ENCODE measurements at regions not wholly inside any gene's neighbourhood (a gene's known extent, or its start where the extent isn't known, plus 50 kb on each side); places are given as distances from the start of the nearest gene placed in this dataset.

DNA sequence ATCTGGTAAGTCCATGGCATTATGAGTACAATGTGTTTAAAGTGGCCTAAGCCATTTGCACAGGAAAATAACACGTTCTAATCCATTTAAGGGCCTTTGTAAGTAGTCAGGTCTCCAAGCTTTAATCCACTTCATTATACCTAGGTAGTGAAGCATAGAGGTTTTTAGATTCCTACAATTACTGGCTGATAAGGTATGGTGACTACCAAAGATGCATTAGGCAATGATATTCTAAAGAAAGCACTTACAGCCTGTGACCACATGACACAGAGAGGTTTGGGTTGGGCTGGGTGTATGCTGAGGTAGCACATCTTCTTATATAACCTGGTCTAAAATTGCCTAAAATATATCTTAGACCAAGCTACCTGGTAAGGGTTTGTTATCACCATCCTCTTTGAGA is 504.4 kb downstream of the TFAP2B start:
- Histone ChIP-seq H3K9me3 (ENCODE audit: control insufficient read depth, insufficient read depth, low read length) (no peaks in the 10 kb centered on the region), H3K4me3 (ENCODE audit: low read length) (no peak overlapping the region), H3K36me3 (ENCODE audit: control insufficient read depth, insufficient read depth, low read length) (no peaks in the 10 kb centered on the region), H3K27me3 (ENCODE audit: control insufficient read depth, insufficient read depth, low read length) (no peaks in the 10 kb centered on the region), H3K27ac (ENCODE audit: low read length) (no peak overlapping the region), H3K4me1 (ENCODE audit: control insufficient read depth, insufficient read depth, low read length) (no peaks in the 10 kb centered on the region)
- WGBS (ENCODE audit: insufficient coverage, insufficient read length) = no CpG with 5 or more reads among the region's 1 CpG
- DNase-seq (ENCODE audit: low read depth, low spot score) = no peak

DNA sequence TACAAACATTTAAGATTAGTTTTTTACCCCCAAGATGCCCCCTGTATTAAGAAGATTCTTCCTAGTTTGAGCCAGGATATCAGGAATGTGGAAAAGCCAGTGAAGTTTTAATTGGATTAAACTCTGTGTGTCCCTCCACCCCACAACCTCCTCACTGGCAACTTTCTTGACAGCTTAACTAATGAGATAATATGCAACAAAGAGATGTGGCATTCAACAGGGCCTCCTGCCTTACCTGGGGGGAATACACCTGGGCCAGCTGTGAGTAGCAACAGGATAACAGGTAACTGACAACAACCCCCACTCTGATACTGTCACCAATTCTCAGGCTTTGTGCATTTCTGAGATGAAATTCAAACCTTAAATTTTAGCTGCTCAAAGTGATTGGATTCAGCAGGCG is 512.3 kb downstream of the TFAP2B start:
- DNase-seq (ENCODE audit: low read depth, low spot score) = no peak
- no peak overlapping the region for H3K27ac ChIP-seq (ENCODE audit: low read length)
- no peaks in the 10 kb centered on the region for H3K36me3 ChIP-seq (ENCODE audit: control insufficient read depth, insufficient read depth, low read length)
- no peaks in the 10 kb centered on the region for H3K9me3 ChIP-seq (ENCODE audit: control insufficient read depth, insufficient read depth, low read length)
- H3K4me3 ChIP-seq (ENCODE audit: low read length) = no peak overlapping the region
- no peaks in the 10 kb centered on the region for H3K27me3 ChIP-seq (ENCODE audit: control insufficient read depth, insufficient read depth, low read length)
- H3K4me1 ChIP-seq (ENCODE audit: control insufficient read depth, insufficient read depth, low read length) = no peaks in the 10 kb centered on the region
- WGBS (ENCODE audit: insufficient coverage, insufficient read length) = no CpG with 5 or more reads among the region's 1 CpG

DNA sequence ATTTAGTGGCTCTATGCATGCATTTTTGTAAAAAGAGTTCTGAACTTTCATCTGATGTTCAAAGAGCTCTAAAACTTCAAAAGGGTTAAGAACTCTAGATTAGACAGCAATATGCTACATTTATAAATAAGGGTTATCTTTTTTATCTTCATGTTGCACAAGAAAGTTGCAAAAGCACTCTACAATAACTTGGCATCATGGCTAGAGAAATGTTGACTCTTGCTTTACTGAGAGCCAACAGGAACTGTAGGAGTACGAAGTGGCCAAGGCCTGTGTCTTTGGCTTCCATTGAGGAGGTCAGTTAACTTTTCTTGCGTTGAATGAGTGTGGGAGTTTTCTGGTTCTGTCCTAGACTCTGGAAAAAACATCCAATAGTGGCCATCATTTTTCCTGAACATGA is 516.9 kb downstream of the TFAP2B start:
- H3K4me3 ChIP-seq (ENCODE audit: low read length) = no peak overlapping the region
- H3K27me3 ChIP-seq (ENCODE audit: control insufficient read depth, insufficient read depth, low read length) = no peaks in the 10 kb centered on the region
- 0 out of 2 replicates have a peak, but pooled peaks cover 1% of the 10 kb centered on the region for H3K4me1 ChIP-seq (ENCODE audit: control insufficient read depth, insufficient read depth, low read length)
- no peaks in the 10 kb centered on the region for H3K36me3 ChIP-seq (ENCODE audit: control insufficient read depth, insufficient read depth, low read length)
- H3K9me3 ChIP-seq (ENCODE audit: control insufficient read depth, insufficient read depth, low read length) = no peaks in the 10 kb centered on the region
- no CpG with 5 or more reads among the region's 2 CpGs for whole genome bisulfite sequencing (ENCODE audit: insufficient coverage, insufficient read length)
- no peak overlapping the region for H3K27ac ChIP-seq (ENCODE audit: low read length)
- no peak for DNase-seq (ENCODE audit: low read depth, low spot score)

DNA sequence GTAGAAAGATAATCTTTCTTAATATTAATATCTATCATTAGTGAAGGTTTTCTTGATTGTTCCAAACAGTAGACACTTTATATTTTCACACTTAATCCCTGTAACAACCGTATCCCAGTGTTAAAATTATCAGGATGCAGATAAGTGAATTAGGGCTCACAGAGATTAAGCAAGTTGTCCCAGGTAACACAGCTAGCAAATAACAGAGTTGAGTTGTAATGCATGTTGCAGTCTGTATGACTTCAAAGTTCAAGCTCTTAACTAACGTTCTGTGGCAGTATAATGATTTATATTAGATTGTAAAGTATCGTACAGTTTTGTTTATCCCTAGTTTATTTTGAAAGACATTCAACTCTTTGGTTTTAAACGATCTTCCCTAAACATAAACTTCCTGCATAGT is 517.5 kb downstream of the TFAP2B start:
- H3K27ac ChIP-seq (ENCODE audit: low read length) = no peak overlapping the region
- H3K4me1 ChIP-seq (ENCODE audit: control insufficient read depth, insufficient read depth, low read length) = 0 out of 2 replicates have a peak, but pooled peaks cover 1% of the 10 kb centered on the region
- H3K9me3 ChIP-seq (ENCODE audit: control insufficient read depth, insufficient read depth, low read length) = no peaks in the 10 kb centered on the region
- no peak overlapping the region for H3K4me3 ChIP-seq (ENCODE audit: low read length)
- no peak for DNase-seq (ENCODE audit: low read depth, low spot score)
- no peaks in the 10 kb centered on the region for H3K27me3 ChIP-seq (ENCODE audit: control insufficient read depth, insufficient read depth, low read length)
- no peaks in the 10 kb centered on the region for H3K36me3 ChIP-seq (ENCODE audit: control insufficient read depth, insufficient read depth, low read length)
- whole genome bisulfite sequencing (ENCODE audit: insufficient coverage, insufficient read length) = no CpG with 5 or more reads among the region's 4 CpGs

DNA sequence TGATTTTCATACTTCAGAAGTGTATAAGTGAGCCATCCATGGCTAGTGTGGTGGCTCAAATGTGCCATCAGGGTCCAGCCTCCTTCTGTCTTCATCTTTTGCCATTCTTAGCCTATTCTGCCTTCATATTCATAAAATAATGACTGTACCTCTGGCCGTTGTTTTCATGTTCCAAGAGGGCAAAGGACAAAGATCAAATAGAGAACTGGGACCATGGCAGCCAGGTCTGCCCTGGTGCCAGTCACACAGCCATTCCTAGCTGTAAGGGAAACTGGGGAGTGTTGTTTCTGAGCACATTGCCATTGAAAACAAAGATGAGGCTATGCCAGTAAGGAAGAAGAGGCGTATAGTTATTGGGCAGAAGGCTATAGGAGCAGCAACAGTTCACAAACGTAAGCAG is 518.6 kb downstream of the TFAP2B start:
- WGBS (ENCODE audit: insufficient coverage, insufficient read length) = no CpG with 5 or more reads among the region's 3 CpGs
- Histone ChIP-seq H3K4me1 (ENCODE audit: control insufficient read depth, insufficient read depth, low read length) (0 out of 2 replicates have a peak, but pooled peaks cover 1% of the 10 kb centered on the region), H3K27ac (ENCODE audit: low read length) (no peak overlapping the region), H3K27me3 (ENCODE audit: control insufficient read depth, insufficient read depth, low read length) (no peaks in the 10 kb centered on the region), H3K4me3 (ENCODE audit: low read length) (no peak overlapping the region), H3K9me3 (ENCODE audit: control insufficient read depth, insufficient read depth, low read length) (no peaks in the 10 kb centered on the region), H3K36me3 (ENCODE audit: control insufficient read depth, insufficient read depth, low read length) (no peaks in the 10 kb centered on the region)
- DNase-seq (ENCODE audit: low read depth, low spot score) = no peak

DNA sequence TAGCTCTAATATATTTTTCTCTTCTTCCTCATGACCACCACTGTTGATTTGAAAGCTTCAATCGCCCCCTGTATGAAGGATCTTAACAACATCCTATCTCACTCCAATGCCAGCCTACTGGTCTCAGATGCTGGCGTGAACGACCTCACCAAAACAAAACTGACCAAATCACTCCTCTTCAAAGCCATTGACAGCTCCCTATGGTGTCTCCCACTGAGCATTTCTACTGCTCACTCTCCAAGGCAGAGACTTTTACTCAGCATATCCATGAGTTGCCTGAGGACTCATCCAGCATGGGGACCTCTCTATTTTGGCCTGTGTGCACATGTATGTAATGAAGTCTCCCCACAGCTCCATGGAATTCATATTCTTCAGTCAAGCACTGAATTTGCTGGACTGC is 520.4 kb downstream of the TFAP2B start:
- DNase-seq (ENCODE audit: low read depth, low spot score) = no peak
- Histone ChIP-seq H3K4me1 (ENCODE audit: control insufficient read depth, insufficient read depth, low read length) (0 out of 2 replicates have a peak, but pooled peaks cover 1% of the 10 kb centered on the region), H3K36me3 (ENCODE audit: control insufficient read depth, insufficient read depth, low read length) (no peaks in the 10 kb centered on the region), H3K27ac (ENCODE audit: low read length) (no peak overlapping the region), H3K27me3 (ENCODE audit: control insufficient read depth, insufficient read depth, low read length) (no peaks in the 10 kb centered on the region), H3K9me3 (ENCODE audit: control insufficient read depth, insufficient read depth, low read length) (no peaks in the 10 kb centered on the region), H3K4me3 (ENCODE audit: low read length) (no peak overlapping the region)
- no CpG with 5 or more reads among the region's 3 CpGs for WGBS (ENCODE audit: insufficient coverage, insufficient read length)

DNA sequence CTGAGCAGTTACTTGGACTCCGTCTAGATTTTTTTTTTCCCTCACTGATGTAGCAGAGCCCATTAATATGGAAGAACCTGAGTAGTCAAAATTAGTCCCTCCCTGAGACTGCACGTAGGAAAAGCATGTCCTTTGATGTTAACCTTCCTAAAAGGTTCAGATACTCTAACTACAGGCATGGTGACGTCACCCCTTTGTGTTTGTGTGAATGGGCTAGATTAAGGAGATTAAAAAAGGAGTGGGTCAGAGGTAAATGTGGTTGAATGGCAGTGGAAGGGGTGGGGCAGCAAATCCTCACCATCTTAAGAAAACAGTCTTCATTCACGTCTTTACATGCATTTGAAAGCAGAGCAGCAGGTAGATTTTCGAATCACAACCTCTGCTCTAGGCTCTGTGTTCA is 521.1 kb downstream of the TFAP2B start:
- H3K4me1 ChIP-seq (ENCODE audit: control insufficient read depth, insufficient read depth, low read length) = 0 out of 2 replicates have a peak, but pooled peaks cover 1% of the 10 kb centered on the region
- H3K9me3 ChIP-seq (ENCODE audit: control insufficient read depth, insufficient read depth, low read length) = no peaks in the 10 kb centered on the region
- no peak overlapping the region for H3K27ac ChIP-seq (ENCODE audit: low read length)
- H3K27me3 ChIP-seq (ENCODE audit: control insufficient read depth, insufficient read depth, low read length) = no peaks in the 10 kb centered on the region
- WGBS (ENCODE audit: insufficient coverage, insufficient read length) = no CpG with 5 or more reads among the region's 5 CpGs
- peak; percentile 7 for DNase-seq (ENCODE audit: low read depth, low spot score)
- H3K4me3 ChIP-seq (ENCODE audit: low read length) = no peak overlapping the region
- H3K36me3 ChIP-seq (ENCODE audit: control insufficient read depth, insufficient read depth, low read length) = no peaks in the 10 kb centered on the region

DNA sequence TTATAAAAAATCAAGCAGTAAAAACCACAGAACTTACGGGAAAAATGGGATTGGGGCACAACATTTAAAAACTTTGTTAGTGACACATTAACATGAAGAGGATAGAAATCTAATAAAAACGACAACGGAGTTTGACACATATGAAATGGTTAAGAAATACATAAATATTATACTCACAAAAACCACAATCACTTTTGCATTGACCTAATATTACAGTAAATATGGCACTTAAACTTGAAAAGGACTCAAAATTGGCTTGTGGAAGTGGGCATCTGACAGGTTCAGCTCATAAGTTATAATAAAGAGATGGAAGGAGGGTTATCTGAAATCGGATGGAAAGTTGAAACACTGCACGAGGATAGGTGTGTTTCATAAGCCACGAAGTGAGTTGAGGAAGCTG is 523.7 kb downstream of the TFAP2B start:
- Histone ChIP-seq H3K27me3 (ENCODE audit: control insufficient read depth, insufficient read depth, low read length) (no peaks in the 10 kb centered on the region), H3K27ac (ENCODE audit: low read length) (no peak overlapping the region), H3K4me3 (ENCODE audit: low read length) (no peak overlapping the region), H3K36me3 (ENCODE audit: control insufficient read depth, insufficient read depth, low read length) (no peaks in the 10 kb centered on the region), H3K9me3 (ENCODE audit: control insufficient read depth, insufficient read depth, low read length) (no peaks in the 10 kb centered on the region), H3K4me1 (ENCODE audit: control insufficient read depth, insufficient read depth, low read length) (0 out of 2 replicates have a peak, but pooled peaks cover 1% of the 10 kb centered on the region)
- DNase-seq (ENCODE audit: low read depth, low spot score) = no peak
- no CpG with 5 or more reads among the region's 6 CpGs for WGBS (ENCODE audit: insufficient coverage, insufficient read length)

DNA sequence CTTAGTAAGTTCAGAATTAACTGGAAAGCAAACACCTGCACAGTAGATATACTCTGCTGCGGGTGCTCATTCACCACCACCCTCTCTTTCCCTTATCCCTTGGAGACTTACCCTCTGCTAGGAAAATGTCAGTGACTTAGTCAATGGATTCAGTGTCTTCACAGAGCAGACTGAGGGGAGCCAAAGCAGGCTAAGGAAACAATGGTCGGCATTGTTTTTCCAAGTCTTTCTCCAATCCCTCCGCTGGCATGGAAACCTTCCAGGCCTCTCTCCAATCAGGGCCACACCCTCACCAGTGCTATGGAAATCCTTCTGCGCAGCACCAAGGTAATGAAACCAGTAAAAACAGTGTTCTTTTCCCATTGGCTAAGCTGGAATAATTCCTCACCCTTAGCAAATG is 531.2 kb downstream of the TFAP2B start:
- no peak overlapping the region for H3K27ac ChIP-seq (ENCODE audit: low read length)
- no peak for DNase-seq (ENCODE audit: low read depth, low spot score)
- no peaks in the 10 kb centered on the region for H3K27me3 ChIP-seq (ENCODE audit: control insufficient read depth, insufficient read depth, low read length)
- no peaks in the 10 kb centered on the region for H3K4me1 ChIP-seq (ENCODE audit: control insufficient read depth, insufficient read depth, low read length)
- no peaks in the 10 kb centered on the region for H3K9me3 ChIP-seq (ENCODE audit: control insufficient read depth, insufficient read depth, low read length)
- H3K4me3 ChIP-seq (ENCODE audit: low read length) = no peak overlapping the region
- no peaks in the 10 kb centered on the region for H3K36me3 ChIP-seq (ENCODE audit: control insufficient read depth, insufficient read depth, low read length)
- no CpG with 5 or more reads among the region's 4 CpGs for WGBS (ENCODE audit: insufficient coverage, insufficient read length)

DNA sequence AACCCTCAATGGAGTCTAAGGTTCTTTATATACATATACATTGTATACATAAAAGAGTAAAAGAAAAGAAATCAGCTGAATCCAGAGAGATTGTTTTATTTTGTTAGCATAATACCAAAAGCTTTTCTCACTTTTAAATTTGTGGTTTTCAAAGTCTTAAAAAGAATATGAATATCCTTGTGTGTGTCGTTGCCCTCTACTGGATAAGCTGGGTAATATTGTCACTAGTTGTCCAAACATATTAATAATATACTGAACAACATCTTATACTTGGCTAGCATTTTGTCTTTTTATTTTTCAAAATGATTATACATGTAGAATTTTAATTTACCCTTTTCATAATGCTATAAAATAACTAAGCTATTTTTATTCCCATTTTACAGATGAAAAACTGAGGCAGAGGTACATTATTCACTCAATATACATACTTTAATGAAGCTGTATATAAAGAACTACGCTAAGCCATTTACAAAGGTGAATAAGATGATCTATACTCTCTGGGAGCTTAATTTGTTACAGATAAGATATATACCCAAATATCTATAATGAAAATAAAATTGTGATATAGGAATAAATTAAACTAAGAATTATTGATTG is 531.7 kb downstream of the TFAP2B start:
- WGBS (ENCODE audit: insufficient coverage, insufficient read length) = no CpG with 5 or more reads among the region's 2 CpGs
- Histone ChIP-seq H3K27me3 (ENCODE audit: control insufficient read depth, insufficient read depth, low read length) (no peaks in the 10 kb centered on the region), H3K36me3 (ENCODE audit: control insufficient read depth, insufficient read depth, low read length) (no peaks in the 10 kb centered on the region), H3K9me3 (ENCODE audit: control insufficient read depth, insufficient read depth, low read length) (no peaks in the 10 kb centered on the region), H3K4me3 (ENCODE audit: low read length) (no peak overlapping the region), H3K27ac (ENCODE audit: low read length) (no peak overlapping the region), H3K4me1 (ENCODE audit: control insufficient read depth, insufficient read depth, low read length) (no peaks in the 10 kb centered on the region)
- DNase-seq (ENCODE audit: low read depth, low spot score) = no peak

DNA sequence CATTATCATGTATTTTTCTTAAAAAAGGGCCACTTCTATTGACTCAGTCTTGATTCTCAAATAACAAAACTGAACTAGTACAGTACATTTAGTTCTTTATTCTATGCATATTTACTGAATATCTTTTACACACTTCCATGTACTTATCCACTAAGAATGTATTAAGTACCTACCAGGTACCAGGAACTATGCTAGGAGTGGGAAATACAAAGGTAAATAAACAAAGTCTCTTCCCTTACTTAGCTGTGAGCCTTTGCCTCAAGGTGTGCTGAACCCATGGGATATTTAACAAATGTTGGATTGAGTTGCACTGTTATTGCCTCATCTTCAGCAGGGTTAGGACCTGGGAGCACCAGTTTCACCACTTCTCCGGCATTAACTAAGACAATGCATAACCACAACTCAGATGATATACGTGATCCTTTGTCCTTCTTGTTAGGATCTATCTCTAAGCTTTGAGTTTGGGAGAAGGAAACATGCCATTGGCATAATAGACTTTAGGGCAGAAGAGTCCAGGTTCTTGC is 533.9 kb downstream of the TFAP2B start:
- Histone ChIP-seq H3K36me3 (ENCODE audit: control insufficient read depth, insufficient read depth, low read length) (no peaks in the 10 kb centered on the region), H3K27ac (ENCODE audit: low read length) (no peak overlapping the region), H3K9me3 (ENCODE audit: control insufficient read depth, insufficient read depth, low read length) (no peaks in the 10 kb centered on the region), H3K4me3 (ENCODE audit: low read length) (no peak overlapping the region), H3K27me3 (ENCODE audit: control insufficient read depth, insufficient read depth, low read length) (no peaks in the 10 kb centered on the region), H3K4me1 (ENCODE audit: control insufficient read depth, insufficient read depth, low read length) (no peaks in the 10 kb centered on the region)
- no peak for DNase-seq (ENCODE audit: low read depth, low spot score)
- no CpG with 5 or more reads among the region's 2 CpGs for WGBS (ENCODE audit: insufficient coverage, insufficient read length)

All from iPS DF 6.9 (cell line).